Heart left ventricle (tissue), 13 donors: ENCODE measurements at regions not wholly inside any gene's neighbourhood (a gene's known extent, or its start where the extent isn't known, plus 50 kb on each side); places are given as distances from the start of the nearest gene placed in this dataset.

Experiments
- POLR2A ChIP-seq, 2 donors: fragments of 450-650 bp; IDR thresholded peaks; one replicate each; pipeline ENCODE4 v1.6.1; 2017; ENCODE audit warnings: antibody characterized with exemption in 2 of 2, mild to moderate bottlenecking in 2 of 2, moderate library complexity in 2 of 2
- TF ChIP-seq, protein P1 (sequence below), 12 donors: fragments of 200-600 bp; sonication (generic) in 4 of 12; IDR thresholded peaks; one replicate each; pipeline versions ENCODE4 v1.5.0 to v1.8.0; 2018 to 2022; ENCODE audit warnings: antibody characterized with exemption in 12 of 12, mild to moderate bottlenecking in 5 of 12
- donor health status: ischemic (EF 13 %, LVEDD 7.1; RV severe dilation, severe dysfunction).
- donor health status: DM: no; HTN: yes; CAD: no.
- donor health status: DM: no; HTN: no; CAD: no.
- donor health status: ischemic (EF 25% LVEDD 6.9; RV normal size, moderate dysfunction).
- donor health status: ischemic (EF 25% LVEDD 5.7; RV mildly dilated, moderate dysfunction).
- donor health status: ischemic (EF 35%, LVEDD 5.7; RV mildly dilated, moderate dysfunction).
- donor health status: nonischemic (EF 11% LVEDD 7.7; RV severe dilation, severe dysfunction).
- donor health status: DM: yes; HTN: yes; CAD: no.
- donor health status: PGD.
- donor health status: ischemic (EF 29% LVEDD 5.4; RV normal size, mild dysfunction).
- donor health status: nonischemic (EF 23%, LVEDD 6.1; RV moderate dilation, normal function).

DNA sequence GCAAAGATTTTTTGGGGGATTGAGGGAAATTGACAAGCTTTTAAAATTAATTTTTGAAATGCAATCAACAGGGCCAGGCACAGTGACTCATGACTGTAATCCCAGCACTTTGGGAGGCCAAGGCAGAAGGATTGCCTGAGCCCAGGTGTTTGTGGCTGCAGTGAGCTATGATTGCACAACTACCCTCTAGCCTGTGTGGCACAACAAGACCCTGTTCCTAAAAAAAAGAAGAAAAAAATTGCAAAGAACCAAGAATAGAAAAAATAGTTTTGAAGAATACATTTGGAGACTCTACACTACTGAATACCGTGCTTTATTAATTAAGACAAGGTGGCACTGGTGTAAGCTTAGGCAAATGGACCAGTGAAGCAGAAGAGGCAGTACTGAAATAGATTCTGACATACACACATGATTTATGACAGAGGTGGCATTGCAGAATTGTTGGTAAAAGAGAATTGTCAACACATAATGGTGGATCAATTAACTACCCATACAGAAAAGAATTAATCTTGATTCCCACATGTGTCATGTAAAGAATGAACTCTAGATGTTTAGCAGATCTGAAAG is 443.3 kb upstream of the ATP11B start:
- TF ChIP-seq, protein P1, sequence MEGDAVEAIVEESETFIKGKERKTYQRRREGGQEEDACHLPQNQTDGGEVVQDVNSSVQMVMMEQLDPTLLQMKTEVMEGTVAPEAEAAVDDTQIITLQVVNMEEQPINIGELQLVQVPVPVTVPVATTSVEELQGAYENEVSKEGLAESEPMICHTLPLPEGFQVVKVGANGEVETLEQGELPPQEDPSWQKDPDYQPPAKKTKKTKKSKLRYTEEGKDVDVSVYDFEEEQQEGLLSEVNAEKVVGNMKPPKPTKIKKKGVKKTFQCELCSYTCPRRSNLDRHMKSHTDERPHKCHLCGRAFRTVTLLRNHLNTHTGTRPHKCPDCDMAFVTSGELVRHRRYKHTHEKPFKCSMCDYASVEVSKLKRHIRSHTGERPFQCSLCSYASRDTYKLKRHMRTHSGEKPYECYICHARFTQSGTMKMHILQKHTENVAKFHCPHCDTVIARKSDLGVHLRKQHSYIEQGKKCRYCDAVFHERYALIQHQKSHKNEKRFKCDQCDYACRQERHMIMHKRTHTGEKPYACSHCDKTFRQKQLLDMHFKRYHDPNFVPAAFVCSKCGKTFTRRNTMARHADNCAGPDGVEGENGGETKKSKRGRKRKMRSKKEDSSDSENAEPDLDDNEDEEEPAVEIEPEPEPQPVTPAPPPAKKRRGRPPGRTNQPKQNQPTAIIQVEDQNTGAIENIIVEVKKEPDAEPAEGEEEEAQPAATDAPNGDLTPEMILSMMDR (IDR thresholded peaks at IDR 0.05), result no peak
- no peak for TF ChIP-seq POLR2A (IDR thresholded peaks at IDR 0.05)
